Central memory CD8-positive, alpha-beta T cell (primary cell): ENCODE measurements at regions not wholly inside any gene's neighbourhood (a gene's known extent, or its start where the extent isn't known, plus 50 kb on each side); places are given as distances from the start of the nearest gene placed in this dataset.

ENCODE experiments used
- ATAC-seq: fragments of 150-1000 bp; cut with Tn5 transposase; replicated peaks from 2 replicates; pipeline ENCODE4 v1.10.0; 2022; ENCODE audit warnings: mild to moderate bottlenecking, moderate FRiP score, moderate number of reproducible peaks; ENCODE audit not compliant: poor library complexity, severe bottlenecking; ENCODE audit errors: extremely low read depth
- DNase-seq, 2 donors: peaks; one replicate each; pipeline ENCODE4 v3.0.0; 2021; ENCODE audit warnings: low spot score in 2 of 2
- H3K27ac Mint-ChIP-seq: one replicate; pipeline ENCODE4 v1.8.0; 2022; ENCODE audit warnings: low read depth, mild to moderate bottlenecking, moderate library complexity, mixed read lengths
- H3K27me3 Mint-ChIP-seq: one replicate; pipeline ENCODE4 v1.8.0; 2022; ENCODE audit warnings: mixed read lengths
- H3K36me3 Mint-ChIP-seq: one replicate; pipeline ENCODE4 v1.8.0; 2022; ENCODE audit warnings: mild to moderate bottlenecking, moderate library complexity, mixed read lengths; ENCODE audit not compliant: insufficient read depth
- H3K4me1 Mint-ChIP-seq: one replicate; pipeline ENCODE4 v1.8.0; 2022; ENCODE audit warnings: mixed read lengths
- H3K4me3 Mint-ChIP-seq: one replicate; pipeline ENCODE4 v1.8.0; 2022; ENCODE audit warnings: mild to moderate bottlenecking, moderate library complexity, mixed read lengths
- H3K9me3 Mint-ChIP-seq: one replicate; pipeline ENCODE4 v1.8.0; 2022; ENCODE audit warnings: mixed read lengths

DNA sequence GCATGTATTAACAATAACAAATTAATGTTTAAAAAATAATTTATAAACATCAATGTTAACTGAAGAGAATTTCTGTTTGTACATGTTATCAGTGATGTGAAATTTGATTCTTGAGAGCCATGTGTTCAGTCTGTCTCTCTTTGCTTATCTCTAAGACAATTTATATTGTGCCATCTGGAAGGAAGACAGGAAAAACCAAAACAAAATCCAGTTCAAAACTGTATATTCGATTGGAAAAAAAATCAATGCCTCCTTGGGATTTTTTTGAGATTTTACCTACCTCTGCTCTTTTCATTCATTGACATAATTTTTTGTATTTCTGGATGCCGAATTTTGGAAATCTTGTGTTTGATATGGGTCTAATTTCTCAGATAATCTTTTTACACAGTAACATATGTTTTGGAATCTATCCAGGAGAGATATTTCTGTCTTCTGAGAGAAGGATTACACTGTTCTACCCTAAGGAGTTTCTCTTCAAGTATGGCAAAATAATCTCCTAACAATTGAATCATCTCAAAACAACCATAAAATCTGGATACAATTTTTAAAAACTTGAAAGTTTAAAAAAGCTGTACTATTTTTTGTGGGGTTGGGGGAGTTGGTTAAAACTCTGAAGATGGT, 311.9 kb upstream of the GNAI1 start:
- Mint-ChIP-seq H3K27me3 (no peaks in the 10 kb centered on the region), H3K9me3 (peaks cover 17% of the 10 kb centered on the region), H3K4me3 (no peak overlapping the region), H3K27ac (no peak overlapping the region), H3K36me3 (no peaks in the 10 kb centered on the region), H3K4me1 (no peaks in the 10 kb centered on the region)
- no peak for DNase-seq
- ATAC-seq: no peak

- H3K36me3 Mint-ChIP-seq: no peaks in the 10 kb centered on the region
- H3K4me3 Mint-ChIP-seq: no peak overlapping the region
- DNase-seq (no peak), ATAC-seq (no peak)
- H3K27ac Mint-ChIP-seq: no peak overlapping the region
- no peaks in the 10 kb centered on the region for H3K27me3 Mint-ChIP-seq
- no peaks in the 10 kb centered on the region for H3K4me1 Mint-ChIP-seq
- H3K9me3 Mint-ChIP-seq: peaks cover 12% of the 10 kb centered on the region
Measured at GRCh38 chr7:79820387-79820786, 314.2 kb upstream of the GNAI1 start.

DNA sequence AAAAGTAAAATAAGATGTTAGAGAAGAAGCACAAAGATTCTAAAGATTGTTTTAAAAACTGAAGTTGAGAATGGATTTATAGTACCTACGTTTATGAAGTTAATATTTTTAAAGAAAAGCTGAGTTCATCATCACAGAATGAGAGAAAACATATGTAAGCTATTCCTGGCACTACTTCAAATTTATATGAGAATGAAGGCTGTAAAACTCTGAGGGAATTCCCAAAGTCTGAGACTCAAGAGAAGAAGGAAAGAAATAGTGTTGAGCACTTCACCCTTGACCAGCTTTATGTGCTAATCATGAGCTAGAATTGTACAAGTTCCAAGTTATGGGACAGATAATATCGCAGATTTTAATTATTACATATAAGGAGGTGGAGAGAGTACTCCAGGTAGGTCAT, 323.7 kb upstream of the GNAI1 start:
- H3K9me3 Mint-ChIP-seq: peaks cover 15% of the 10 kb centered on the region
- ATAC-seq (no peak), DNase-seq (no peak)
- no peak overlapping the region for H3K27ac Mint-ChIP-seq
- no peaks in the 10 kb centered on the region for H3K36me3 Mint-ChIP-seq
- no peaks in the 10 kb centered on the region for H3K27me3 Mint-ChIP-seq
- H3K4me3 Mint-ChIP-seq: no peak overlapping the region
- no peaks in the 10 kb centered on the region for H3K4me1 Mint-ChIP-seq

DNA sequence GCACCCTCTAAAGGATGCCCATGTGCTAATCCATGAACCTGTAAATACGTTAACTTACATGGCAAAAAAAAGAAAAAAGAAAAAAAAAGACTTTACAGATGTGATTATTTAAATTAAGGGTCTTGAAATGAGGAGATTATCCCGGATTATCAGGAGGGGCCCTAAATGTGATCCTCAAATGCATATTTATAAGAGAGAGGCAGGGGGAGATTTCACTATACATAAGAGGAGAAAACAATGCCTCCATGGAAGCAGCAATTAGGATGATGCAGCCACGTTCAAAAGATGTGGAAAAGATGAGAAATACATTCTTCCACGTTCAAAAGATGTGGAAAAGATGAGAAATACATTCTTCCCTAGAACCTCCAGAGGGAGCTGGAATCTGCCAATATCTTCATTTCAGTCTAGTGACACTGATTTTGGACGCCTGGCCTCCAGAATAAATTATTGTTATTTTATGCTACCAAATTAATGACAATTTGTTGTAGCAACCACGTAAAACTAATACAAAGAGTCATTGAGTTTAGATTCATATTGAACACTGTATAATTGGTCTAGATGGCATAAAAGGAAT, 328.4 kb upstream of the GNAI1 start:
- no peaks in the 10 kb centered on the region for H3K27me3 Mint-ChIP-seq
- no peak overlapping the region for H3K4me3 Mint-ChIP-seq
- H3K27ac Mint-ChIP-seq: no peak overlapping the region
- peaks cover 29% of the 10 kb centered on the region for H3K9me3 Mint-ChIP-seq
- ATAC-seq: no peak
- DNase-seq: no peak
- no peaks in the 10 kb centered on the region for H3K36me3 Mint-ChIP-seq
- no peaks in the 10 kb centered on the region for H3K4me1 Mint-ChIP-seq

DNA sequence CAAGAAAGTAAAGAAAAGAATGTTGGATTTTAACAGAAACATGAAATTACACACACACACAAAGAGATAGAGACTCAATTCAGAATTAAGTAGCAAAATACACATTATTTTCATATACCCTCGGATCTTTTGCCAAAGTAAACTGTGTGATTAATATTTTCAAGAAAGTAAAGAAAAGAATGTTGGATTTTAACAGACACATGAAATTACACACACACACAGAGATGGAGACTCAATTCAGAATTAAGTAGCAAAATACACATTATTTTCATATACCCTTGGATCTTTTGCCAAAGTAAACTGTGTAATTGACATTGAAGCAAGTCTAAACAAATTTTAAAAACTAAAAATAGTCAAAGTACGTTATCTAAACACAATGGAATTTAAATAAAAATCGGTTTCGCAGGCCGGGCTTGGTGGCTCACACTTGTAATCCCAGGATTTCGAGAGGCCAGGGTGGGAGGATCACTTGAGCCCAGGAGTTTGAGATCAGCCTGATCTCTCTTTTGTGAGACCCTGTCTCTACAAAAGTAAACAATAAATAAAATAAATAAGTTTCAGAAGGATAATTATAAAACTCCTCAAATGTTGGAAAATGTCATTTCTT, 337.3 kb upstream of the MAGI2 start:
- Mint-ChIP-seq H3K27ac (no peak overlapping the region), H3K36me3 (no peaks in the 10 kb centered on the region)

DNA sequence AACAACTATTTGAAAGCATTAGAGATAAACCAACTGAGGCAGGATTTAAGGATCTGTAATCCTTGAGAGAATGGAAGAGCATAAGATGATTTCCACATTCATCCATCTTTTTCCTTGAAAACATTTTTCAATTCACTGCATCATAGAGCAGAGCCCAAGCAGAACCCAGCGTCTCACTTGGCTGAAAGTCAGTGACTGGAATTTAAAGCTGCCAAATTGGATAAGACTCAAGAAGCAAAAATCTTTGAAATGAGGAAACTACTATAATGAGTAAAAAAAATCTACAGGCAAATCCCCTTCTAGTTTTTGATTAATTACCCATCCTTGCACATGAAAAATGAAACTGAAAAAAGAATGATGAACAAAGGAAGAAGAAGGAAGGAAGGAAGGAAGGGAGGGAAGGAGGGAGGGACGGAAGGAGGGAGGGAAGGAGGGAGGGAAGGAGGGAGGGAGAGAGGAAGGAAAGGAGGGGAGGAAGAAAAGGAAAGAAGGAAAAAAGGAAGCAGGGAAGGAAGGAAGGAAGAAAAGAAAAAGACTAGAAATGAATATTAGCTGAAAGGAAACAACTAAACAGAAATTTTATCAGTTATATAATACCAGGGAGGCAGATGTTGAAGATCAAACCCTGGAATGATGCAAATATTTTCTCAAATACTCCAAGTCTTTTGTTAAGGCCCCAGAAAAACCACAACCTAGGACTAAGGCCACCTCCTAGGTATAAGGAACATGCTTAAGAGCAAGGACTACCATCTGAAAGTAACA, 336.3 kb upstream of the MAGI2 start:
- DNase-seq (no peak), ATAC-seq (no peak)
- H3K27me3 Mint-ChIP-seq: no peaks in the 10 kb centered on the region
- no peak overlapping the region for H3K4me3 Mint-ChIP-seq
- peaks cover 12% of the 10 kb centered on the region for H3K9me3 Mint-ChIP-seq
- no peaks in the 10 kb centered on the region for H3K4me1 Mint-ChIP-seq
- H3K27ac Mint-ChIP-seq: no peak overlapping the region
- H3K36me3 Mint-ChIP-seq: no peaks in the 10 kb centered on the region

More for the DNA sequence above, 337.3 kb upstream of the MAGI2 start:
- ATAC-seq: no peak
- no peak for DNase-seq
- no peaks in the 10 kb centered on the region for H3K4me1 Mint-ChIP-seq
- no peak overlapping the region for H3K4me3 Mint-ChIP-seq
- H3K9me3 Mint-ChIP-seq: peaks cover 7% of the 10 kb centered on the region
- no peaks in the 10 kb centered on the region for H3K27me3 Mint-ChIP-seq

DNA sequence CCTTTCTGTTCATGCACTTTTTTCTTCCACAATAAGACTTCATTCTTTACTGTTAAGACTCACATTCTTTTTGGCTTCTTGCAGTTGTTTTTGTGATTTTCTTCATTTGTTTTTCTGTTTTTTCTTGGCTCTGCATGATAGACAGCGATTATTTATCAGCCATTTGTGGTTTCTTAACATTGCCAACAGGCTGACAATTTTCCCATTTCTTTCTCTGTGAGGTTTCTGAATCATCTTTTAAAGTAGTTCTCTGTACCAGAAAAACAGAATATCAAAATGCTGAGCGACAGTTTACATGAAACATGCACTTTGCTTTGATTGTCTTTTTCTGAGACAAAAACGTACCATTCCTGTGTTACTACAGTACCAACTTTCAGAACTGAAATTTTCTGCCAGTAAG, 334.2 kb upstream of the MAGI2 start:
- Mint-ChIP-seq H3K27me3 (no peaks in the 10 kb centered on the region), H3K36me3 (no peaks in the 10 kb centered on the region), H3K4me1 (no peaks in the 10 kb centered on the region), H3K9me3 (peaks cover 16% of the 10 kb centered on the region), H3K27ac (no peak overlapping the region), H3K4me3 (no peak overlapping the region)
- DNase-seq (no peak), ATAC-seq (no peak)

- no peak for DNase-seq
- no peak overlapping the region for H3K4me3 Mint-ChIP-seq
- no peak for ATAC-seq
- no peak overlapping the region for H3K27ac Mint-ChIP-seq
- H3K36me3 Mint-ChIP-seq: no peaks in the 10 kb centered on the region
- no peaks in the 10 kb centered on the region for H3K27me3 Mint-ChIP-seq
- H3K4me1 Mint-ChIP-seq: no peaks in the 10 kb centered on the region
- H3K9me3 Mint-ChIP-seq: peaks cover 17% of the 10 kb centered on the region
Measured at GRCh38 chr7:79787096-79787495, 333.6 kb upstream of the MAGI2 start.

DNA sequence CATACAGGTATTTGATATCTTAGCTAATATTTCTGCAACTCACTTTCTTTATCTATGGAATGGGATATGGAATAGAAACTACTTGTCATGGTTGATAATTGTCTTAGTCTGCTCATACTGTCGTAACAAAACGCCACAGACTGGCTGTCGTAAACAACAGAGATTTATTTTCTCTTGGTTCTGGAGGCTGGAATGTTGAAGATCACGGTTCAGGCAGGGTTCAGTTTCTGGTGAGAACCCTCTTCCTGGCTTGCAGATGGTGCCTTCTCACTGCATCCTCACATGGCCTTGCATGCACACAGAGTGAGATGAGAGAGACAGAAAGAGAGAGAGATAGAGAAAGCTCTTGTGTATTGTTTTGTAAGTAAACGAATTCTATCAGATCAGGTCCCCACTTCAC, 332.7 kb upstream of the MAGI2 start:
- H3K27me3 Mint-ChIP-seq: no peaks in the 10 kb centered on the region
- no peak for ATAC-seq
- H3K27ac Mint-ChIP-seq: no peak overlapping the region
- peaks cover 17% of the 10 kb centered on the region for H3K9me3 Mint-ChIP-seq
- DNase-seq: no peak
- no peaks in the 10 kb centered on the region for H3K36me3 Mint-ChIP-seq
- no peaks in the 10 kb centered on the region for H3K4me1 Mint-ChIP-seq
- no peak overlapping the region for H3K4me3 Mint-ChIP-seq

- ATAC-seq (no peak), DNase-seq (no peak)
- H3K36me3 Mint-ChIP-seq: no peaks in the 10 kb centered on the region
- H3K4me3 Mint-ChIP-seq: no peak overlapping the region
- no peaks in the 10 kb centered on the region for H3K4me1 Mint-ChIP-seq
- H3K27ac Mint-ChIP-seq: no peak overlapping the region
- H3K9me3 Mint-ChIP-seq: peaks cover 17% of the 10 kb centered on the region
- H3K27me3 Mint-ChIP-seq: no peaks in the 10 kb centered on the region
Measured at GRCh38 chr7:79785556-79785955, 332.1 kb upstream of the MAGI2 start.

DNA sequence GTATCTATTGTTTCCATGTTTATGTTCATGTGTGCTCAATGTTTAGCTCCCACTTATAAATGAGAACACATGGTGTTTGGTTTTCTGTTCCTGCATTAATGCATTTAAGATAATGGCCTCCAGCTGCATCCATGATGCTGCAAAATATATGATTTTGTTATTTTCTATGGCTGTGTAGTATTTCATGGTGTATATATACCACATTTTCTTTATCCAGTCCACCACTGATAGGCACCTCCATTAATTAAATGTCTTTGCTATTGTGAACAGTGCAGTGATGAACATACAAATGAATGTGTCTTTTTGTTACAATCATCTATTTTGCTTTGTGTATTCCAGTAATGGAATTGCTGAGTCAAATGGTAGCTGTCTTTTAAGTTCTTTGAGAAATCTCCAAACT, 329.4 kb upstream of the MAGI2 start:
- H3K4me3 Mint-ChIP-seq: no peak overlapping the region
- H3K27ac Mint-ChIP-seq: no peak overlapping the region
- H3K27me3 Mint-ChIP-seq: no peaks in the 10 kb centered on the region
- H3K36me3 Mint-ChIP-seq: no peaks in the 10 kb centered on the region
- ATAC-seq: no peak
- no peaks in the 10 kb centered on the region for H3K4me1 Mint-ChIP-seq
- no peak for DNase-seq
- H3K9me3 Mint-ChIP-seq: peaks cover 17% of the 10 kb centered on the region

- no peaks in the 10 kb centered on the region for H3K36me3 Mint-ChIP-seq
- no peak for ATAC-seq
- DNase-seq: no peak
- H3K27me3 Mint-ChIP-seq: no peaks in the 10 kb centered on the region
- no peak overlapping the region for H3K4me3 Mint-ChIP-seq
- no peak overlapping the region for H3K27ac Mint-ChIP-seq
- no peaks in the 10 kb centered on the region for H3K4me1 Mint-ChIP-seq
- peaks cover 12% of the 10 kb centered on the region for H3K9me3 Mint-ChIP-seq
Measured at GRCh38 chr7:79782256-79782655, 328.8 kb upstream of the MAGI2 start.

- DNase-seq (no peak), ATAC-seq (no peak)
- Mint-ChIP-seq H3K36me3 (no peaks in the 10 kb centered on the region), H3K27me3 (no peaks in the 10 kb centered on the region), H3K4me3 (no peak overlapping the region), H3K27ac (no peak overlapping the region), H3K9me3 (peaks cover 11% of the 10 kb centered on the region), H3K4me1 (no peaks in the 10 kb centered on the region)
Measured at GRCh38 chr7:79781716-79782115, 328.2 kb upstream of the MAGI2 start.
